ENCODE measurements at regions not wholly inside any gene's neighbourhood (a gene's known extent, or its start where the extent isn't known, plus 50 kb on each side); places are given as distances from the start of the nearest gene placed in this dataset.

DNA sequence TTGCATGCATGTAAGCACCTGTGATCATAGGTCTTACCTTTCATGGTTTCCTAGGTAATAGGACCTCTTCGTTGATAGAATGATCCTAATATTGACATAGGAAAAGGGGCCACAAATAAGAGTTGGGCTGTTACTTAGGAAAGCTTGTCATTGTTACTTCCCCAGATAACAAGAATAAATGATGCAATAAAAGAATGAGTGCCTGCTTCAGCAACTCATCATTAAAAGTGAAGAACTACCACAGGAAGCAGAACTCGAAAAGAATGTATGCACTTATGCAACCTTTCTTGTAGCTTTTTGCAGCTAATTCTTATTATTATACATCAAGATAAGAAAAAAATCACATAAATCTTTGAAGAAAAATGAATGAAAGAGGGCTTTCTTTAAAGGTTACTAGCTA, 548.6 kb downstream of the LTN1 start:
- no peak for FAIRE-seq
- DNase-seq (ENCODE audit: insufficient read length, low spot score): no peak
- TF ChIP-seq, protein P1, sequence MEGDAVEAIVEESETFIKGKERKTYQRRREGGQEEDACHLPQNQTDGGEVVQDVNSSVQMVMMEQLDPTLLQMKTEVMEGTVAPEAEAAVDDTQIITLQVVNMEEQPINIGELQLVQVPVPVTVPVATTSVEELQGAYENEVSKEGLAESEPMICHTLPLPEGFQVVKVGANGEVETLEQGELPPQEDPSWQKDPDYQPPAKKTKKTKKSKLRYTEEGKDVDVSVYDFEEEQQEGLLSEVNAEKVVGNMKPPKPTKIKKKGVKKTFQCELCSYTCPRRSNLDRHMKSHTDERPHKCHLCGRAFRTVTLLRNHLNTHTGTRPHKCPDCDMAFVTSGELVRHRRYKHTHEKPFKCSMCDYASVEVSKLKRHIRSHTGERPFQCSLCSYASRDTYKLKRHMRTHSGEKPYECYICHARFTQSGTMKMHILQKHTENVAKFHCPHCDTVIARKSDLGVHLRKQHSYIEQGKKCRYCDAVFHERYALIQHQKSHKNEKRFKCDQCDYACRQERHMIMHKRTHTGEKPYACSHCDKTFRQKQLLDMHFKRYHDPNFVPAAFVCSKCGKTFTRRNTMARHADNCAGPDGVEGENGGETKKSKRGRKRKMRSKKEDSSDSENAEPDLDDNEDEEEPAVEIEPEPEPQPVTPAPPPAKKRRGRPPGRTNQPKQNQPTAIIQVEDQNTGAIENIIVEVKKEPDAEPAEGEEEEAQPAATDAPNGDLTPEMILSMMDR (IDR thresholded peaks at IDR 0.05; ENCODE audit: insufficient read depth, missing control alignments): no peak

- FAIRE-seq (no peak), DNase-seq (ENCODE audit: insufficient read length, low spot score) (no peak)
- TF ChIP-seq, protein P1 (IDR thresholded peaks at IDR 0.05; ENCODE audit: insufficient read depth, missing control alignments): no peak
These were observed 550.1 kb downstream of the LTN1 start for GRCh38 chr21:28442624-28443023.

GRCh38 chr21:28442085-28442484, 550.6 kb downstream of the LTN1 start:
- FAIRE-seq (no peak), DNase-seq (ENCODE audit: insufficient read length, low spot score) (no peak)

DNA sequence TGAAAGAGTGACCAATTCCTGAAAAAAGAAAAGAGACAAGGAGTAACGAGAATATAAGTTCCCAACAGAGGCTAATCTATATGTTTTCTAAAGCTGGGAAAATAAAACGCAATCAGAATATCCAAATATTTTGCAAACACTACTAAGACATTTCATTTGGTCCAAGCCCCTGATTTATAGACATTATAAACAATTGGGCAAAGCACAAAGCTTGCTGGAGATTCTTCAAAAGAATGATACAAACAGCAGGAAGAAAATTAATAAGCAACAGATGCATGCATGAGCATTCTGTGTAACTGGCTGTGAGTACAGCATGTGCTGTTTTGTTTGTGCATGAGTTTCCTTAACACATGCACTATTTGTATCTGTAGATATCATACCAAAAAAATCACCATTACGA, 552.9 kb downstream of the LTN1 start:
- FAIRE-seq: no peak
- TF ChIP-seq, protein P1 (IDR thresholded peaks at IDR 0.05; ENCODE audit: insufficient read depth, missing control alignments): no peak
- no peak for DNase-seq (ENCODE audit: insufficient read length, low spot score)

More at GRCh38 chr21:28442085-28442484, 550.6 kb downstream of the LTN1 start:
- TF ChIP-seq, protein P1 (IDR thresholded peaks at IDR 0.05; ENCODE audit: insufficient read depth, missing control alignments): no peak

GRCh38 chr21:28439251-28439650, 553.4 kb downstream of the LTN1 start:
- DNase-seq (ENCODE audit: insufficient read length, low spot score) (no peak), FAIRE-seq (no peak)
- TF ChIP-seq, protein P1 (IDR thresholded peaks at IDR 0.05; ENCODE audit: insufficient read depth, missing control alignments): no peak

DNA sequence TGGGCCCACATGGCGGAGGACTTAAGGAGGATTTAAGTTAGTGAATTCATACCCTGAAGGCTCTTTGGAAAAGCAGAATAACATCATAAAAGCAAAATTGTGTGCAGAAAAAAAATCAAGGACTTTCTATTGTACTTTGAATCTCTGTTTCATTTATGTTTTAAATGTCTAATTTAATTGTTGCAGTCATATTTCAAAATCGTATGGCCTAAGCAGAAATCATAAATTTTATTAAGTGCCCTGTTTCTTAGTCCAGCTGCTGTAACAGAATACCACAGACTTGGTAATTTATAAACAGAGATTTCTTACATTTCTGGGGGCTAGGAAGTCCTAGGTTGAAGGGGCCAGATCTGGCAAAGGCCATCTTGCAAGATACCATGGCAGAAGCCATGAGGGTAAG, 555.6 kb downstream of the LTN1 start:
- TF ChIP-seq, protein P1 (IDR thresholded peaks at IDR 0.05; ENCODE audit: insufficient read depth, missing control alignments): no peak
- DNase-seq (ENCODE audit: insufficient read length, low spot score): no peak
- FAIRE-seq: no peak

- FAIRE-seq: no peak
- TF ChIP-seq, protein P1 (IDR thresholded peaks at IDR 0.05; ENCODE audit: insufficient read depth, missing control alignments): no peak
- DNase-seq (ENCODE audit: insufficient read length, low spot score): no peak
These were observed 556.3 kb downstream of the LTN1 start for GRCh38 chr21:28436286-28436932.

Measured in D721Med (cell line).